BLaER1 treated with 17β-estradiol and CSF1 and Interleukin-3, amounts not matched to agents 10 nM and 100 nM (cell line): ENCODE measurements at regions not wholly inside any gene's neighbourhood (a gene's known extent, or its start where the extent isn't known, plus 50 kb on each side); places are given as distances from the start of the nearest gene placed in this dataset.

Experiments
- H3K27ac ChIP-seq, 11 experiments: shearing (Covaris generic); formaldehyde crosslinking; 2 replicates each; pipeline ENCODE4 v1.8.1; 2022
- H3K27me3 ChIP-seq, 11 experiments: shearing (Covaris generic); formaldehyde crosslinking; 2 replicates each; pipeline ENCODE4 v1.8.1; 2022
- H3K36me3 ChIP-seq, 11 experiments: shearing (Covaris generic); formaldehyde crosslinking; 2 replicates each; pipeline ENCODE4 v1.8.1; 2022
- H3K4me1 ChIP-seq, 10 experiments: shearing (Covaris generic); formaldehyde crosslinking; 2 replicates each; pipeline ENCODE4 v1.8.1; 2022
- H3K4me2 ChIP-seq, 11 experiments: shearing (Covaris generic); formaldehyde crosslinking; 2 replicates each; pipeline ENCODE4 v1.8.1; 2022
- H3K4me3 ChIP-seq, 10 experiments: shearing (Covaris generic); formaldehyde crosslinking; 2 replicates each; pipeline ENCODE4 v1.8.1; 2022
- H3K9ac ChIP-seq, 11 experiments: shearing (Covaris generic); formaldehyde crosslinking; 2 replicates each; pipeline ENCODE4 v1.8.1; 2022
- H3K9me3 ChIP-seq, 11 experiments: shearing (Covaris generic); formaldehyde crosslinking; replicated peaks in 1 of 11; 2 replicates each; pipeline ENCODE4 v1.8.1; 2022
- H4K20me1 ChIP-seq, 11 experiments: shearing (Covaris generic); formaldehyde crosslinking; 2 replicates each; pipeline ENCODE4 v1.8.1; 2022
- Cebpa-rat ChIP-seq, 11 experiments: shearing (Covaris generic); IDR thresholded peaks; 2 replicates each; pipeline ENCODE4 v1.8.1; 2022

GRCh38 chr20:52677216-52677615 lies 294.9 kb upstream of the TSHZ2 start:
- Histone ChIP-seq H3K36me3 (no peaks in the 10 kb centered on the region), H3K4me2 (no peak overlapping the region), H3K27me3 (peaks cover 0 to 16% (median 13%) of the 10 kb centered on the region in 11 experiments; a peak in 11 of 22 replicates), H3K27ac (no peak overlapping the region), H3K4me1 (peaks cover 7 to 17% (median 14%) of the 10 kb centered on the region in 10 experiments; a peak in 16 of 20 replicates), H3K9me3 (peaks cover 0 to 18% (median 0%) of the 10 kb centered on the region in 11 experiments; a peak in 8 of 22 replicates), H3K4me3 (no peak overlapping the region), H4K20me1 (no peaks in the 10 kb centered on the region), H3K9ac (no peak overlapping the region)
- no peak for TF ChIP-seq Cebpa-rat (IDR thresholded peaks at IDR 0.05)

DNA sequence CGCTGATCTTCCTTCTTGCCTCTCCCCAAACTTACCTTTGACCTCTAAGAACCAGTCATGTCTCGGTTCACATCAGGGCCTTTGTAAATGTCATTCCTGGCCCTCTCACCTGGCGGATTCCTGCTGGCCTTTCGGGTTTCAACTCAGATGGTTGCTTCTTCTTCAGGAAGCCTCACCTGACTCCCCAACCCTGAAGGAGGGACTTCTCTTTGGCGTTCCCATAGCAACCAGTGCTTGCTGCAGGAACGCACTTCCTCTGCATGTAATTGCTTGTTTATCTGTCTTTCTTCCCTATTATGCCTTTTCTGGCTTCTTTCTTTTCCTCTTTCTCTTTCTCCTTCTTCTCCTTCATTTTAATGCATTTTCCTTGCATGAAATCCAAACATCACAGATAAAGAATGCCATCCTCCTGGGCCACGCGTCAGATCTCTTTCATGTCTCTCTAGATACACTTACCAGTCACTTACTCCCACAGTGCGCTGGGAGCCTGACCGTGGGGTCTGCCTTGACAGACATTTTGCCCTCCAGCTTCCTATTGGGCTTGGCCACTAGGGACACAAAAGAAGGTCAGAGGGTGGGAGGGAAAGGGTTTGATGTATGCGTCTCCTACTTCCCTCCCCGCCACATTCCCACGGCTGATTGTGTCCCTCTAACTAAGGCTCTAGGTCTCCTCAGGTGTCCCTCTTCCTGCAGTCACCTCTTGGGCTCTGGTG lies 295.7 kb upstream of the TSHZ2 start:
- H3K9me3 ChIP-seq = peaks cover 0 to 18% (median 0%) of the 10 kb centered on the region in 11 experiments; a peak in 7 of 22 replicates
- no peaks in the 10 kb centered on the region for H4K20me1 ChIP-seq
- H3K36me3 ChIP-seq = no peaks in the 10 kb centered on the region
- H3K27ac ChIP-seq = peak overlapping the region in 5 of 11 experiments; percentile 10 to 32 (median 21); a peak in 5 of 22 replicates
- H3K4me2 ChIP-seq = peak overlapping the region in 7 of 11 experiments; percentile 3 to 33 (median 20); a peak in 8 of 22 replicates
- TF ChIP-seq Cebpa-rat (IDR thresholded peaks at IDR 0.05) = no peak
- H3K4me1 ChIP-seq = peaks cover 7 to 17% (median 13%) of the 10 kb centered on the region in 10 experiments; a peak in 16 of 20 replicates
- H3K9ac ChIP-seq = no peak overlapping the region
- H3K27me3 ChIP-seq = peaks cover 0 to 16% (median 13%) of the 10 kb centered on the region in 11 experiments; a peak in 11 of 22 replicates
- H3K4me3 ChIP-seq = no peak overlapping the region

DNA sequence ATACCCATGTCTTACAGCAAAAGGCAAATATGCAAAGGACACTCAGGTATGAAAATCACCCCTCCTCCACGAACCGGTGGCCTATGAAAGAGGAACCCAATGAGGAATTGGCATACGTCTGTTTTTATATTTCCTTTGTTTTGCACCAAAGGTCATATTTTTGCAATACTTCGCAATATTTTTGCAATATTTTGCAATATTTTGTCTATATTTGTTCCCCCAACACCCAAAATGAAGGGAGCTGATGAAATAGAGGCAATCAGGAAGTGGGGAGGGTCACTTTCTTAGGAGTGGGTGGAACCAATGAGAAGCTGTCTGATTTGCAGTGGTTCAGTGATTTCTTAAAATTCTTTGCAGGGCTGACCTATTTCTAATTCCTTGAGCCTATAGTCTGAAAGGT lies 296.8 kb upstream of the TSHZ2 start:
- peaks cover 0 to 18% (median 0%) of the 10 kb centered on the region in 11 experiments; a peak in 7 of 22 replicates for H3K9me3 ChIP-seq
- H3K4me3 ChIP-seq = no peak overlapping the region
- peak in 7 of 11 experiments; percentile 26 to 69 (median 48); a peak in 6 of 22 replicates for TF ChIP-seq Cebpa-rat (IDR thresholded peaks at IDR 0.05)
- no peak overlapping the region for H3K9ac ChIP-seq
- no peaks in the 10 kb centered on the region for H3K36me3 ChIP-seq
- peak overlapping the region in 8 of 11 experiments; percentile 9 to 34 (median 26); a peak in 12 of 22 replicates for H3K4me2 ChIP-seq
- no peaks in the 10 kb centered on the region for H4K20me1 ChIP-seq
- peaks cover 0 to 16% (median 13%) of the 10 kb centered on the region in 11 experiments; a peak in 11 of 22 replicates for H3K27me3 ChIP-seq
- H3K4me1 ChIP-seq = peaks cover 7 to 17% (median 13%) of the 10 kb centered on the region in 10 experiments; a peak in 16 of 20 replicates
- H3K27ac ChIP-seq = peak overlapping the region in 7 of 11 experiments; percentile 14 to 45 (median 34); a peak in 4 of 22 replicates

GRCh38 chr20:52668626-52669025 lies 303.5 kb upstream of the TSHZ2 start:
- no peaks in the 10 kb centered on the region for H3K27me3 ChIP-seq
- H4K20me1 ChIP-seq = no peaks in the 10 kb centered on the region
- H3K4me3 ChIP-seq = no peak overlapping the region
- no peak overlapping the region for H3K9ac ChIP-seq
- no peak for TF ChIP-seq Cebpa-rat (IDR thresholded peaks at IDR 0.05)
- no peaks in the 10 kb centered on the region for H3K9me3 ChIP-seq
- no peak overlapping the region for H3K27ac ChIP-seq
- no peaks in the 10 kb centered on the region for H3K4me1 ChIP-seq
- H3K36me3 ChIP-seq = no peaks in the 10 kb centered on the region
- H3K4me2 ChIP-seq = no peak overlapping the region

GRCh38 chr20:52667358-52667757 lies 304.8 kb upstream of the TSHZ2 start:
- Histone ChIP-seq H3K9me3 (no peaks in the 10 kb centered on the region), H3K36me3 (no peaks in the 10 kb centered on the region), H3K4me1 (no peaks in the 10 kb centered on the region), H3K27me3 (no peaks in the 10 kb centered on the region), H3K4me3 (no peak overlapping the region), H4K20me1 (no peaks in the 10 kb centered on the region), H3K4me2 (no peak overlapping the region), H3K9ac (no peak overlapping the region), H3K27ac (no peak overlapping the region)
- no peak for TF ChIP-seq Cebpa-rat (IDR thresholded peaks at IDR 0.05)

GRCh38 chr20:52665441-52665840 lies 306.7 kb upstream of the TSHZ2 start:
- Histone ChIP-seq H3K4me3 (no peak overlapping the region), H3K9ac (no peak overlapping the region)
- TF ChIP-seq Cebpa-rat (IDR thresholded peaks at IDR 0.05) = no peak

DNA sequence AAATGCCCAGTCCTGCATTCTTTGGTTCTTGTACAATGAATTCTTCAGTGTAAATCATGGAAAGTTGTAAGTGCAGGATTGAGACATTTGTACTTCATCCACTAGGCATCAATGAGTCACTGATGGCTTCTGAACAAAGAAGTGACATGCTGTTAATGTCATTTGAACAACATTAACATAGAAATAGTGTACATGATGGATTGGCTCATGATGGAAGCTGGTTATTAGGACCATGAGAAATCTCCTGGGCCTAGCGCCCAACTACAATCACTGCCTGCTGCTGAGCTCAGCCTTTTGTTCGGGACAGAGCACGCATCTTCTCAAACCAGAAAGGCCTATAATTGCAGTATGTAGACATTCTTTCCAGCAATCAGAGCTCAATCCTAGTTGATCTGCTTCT lies 316.8 kb upstream of the TSHZ2 start:
- Histone ChIP-seq H3K4me2 (no peak overlapping the region), H3K36me3 (no peaks in the 10 kb centered on the region), H3K27me3 (no peaks in the 10 kb centered on the region), H3K4me1 (peaks cover 0 to 25% (median 5%) of the 10 kb centered on the region in 10 experiments; a peak in 9 of 20 replicates), H3K9ac (no peak overlapping the region), H3K9me3 (no peaks in the 10 kb centered on the region), H4K20me1 (no peaks in the 10 kb centered on the region), H3K27ac (no peak overlapping the region), H3K4me3 (no peak overlapping the region)
- TF ChIP-seq Cebpa-rat (IDR thresholded peaks at IDR 0.05) = no peak

More at GRCh38 chr20:52665441-52665840, 306.7 kb upstream of the TSHZ2 start:
- Histone ChIP-seq H3K27me3 (no peaks in the 10 kb centered on the region), H3K9me3 (no peaks in the 10 kb centered on the region), H3K4me2 (no peak overlapping the region), H3K27ac (no peak overlapping the region), H3K4me1 (no peaks in the 10 kb centered on the region), H4K20me1 (no peaks in the 10 kb centered on the region), H3K36me3 (no peaks in the 10 kb centered on the region)

- Histone ChIP-seq H3K4me3 (no peak overlapping the region), H3K36me3 (no peaks in the 10 kb centered on the region), H3K4me1 (peaks cover 0 to 25% (median 5%) of the 10 kb centered on the region in 10 experiments; a peak in 9 of 20 replicates), H3K9ac (no peak overlapping the region), H3K4me2 (no peak overlapping the region), H3K27ac (no peak overlapping the region), H3K27me3 (no peaks in the 10 kb centered on the region), H3K9me3 (no peaks in the 10 kb centered on the region), H4K20me1 (no peaks in the 10 kb centered on the region)
- TF ChIP-seq Cebpa-rat (IDR thresholded peaks at IDR 0.05) = no peak
Measured at GRCh38 chr20:52654567-52654966, 317.6 kb upstream of the TSHZ2 start.

GRCh38 chr20:52652271-52652670 lies 319.9 kb upstream of the TSHZ2 start:
- no peaks in the 10 kb centered on the region for H3K9me3 ChIP-seq
- no peaks in the 10 kb centered on the region for H3K27me3 ChIP-seq
- H3K4me2 ChIP-seq = peak overlapping the region in 4 of 11 experiments; percentile 8 to 48 (median 32); a peak in 4 of 22 replicates
- no peak overlapping the region for H3K4me3 ChIP-seq
- no peak overlapping the region for H3K9ac ChIP-seq
- peaks cover 0 to 19% (median 4%) of the 10 kb centered on the region in 10 experiments; a peak in 9 of 20 replicates for H3K4me1 ChIP-seq
- no peak overlapping the region for H3K27ac ChIP-seq
- TF ChIP-seq Cebpa-rat (IDR thresholded peaks at IDR 0.05) = no peak
- H4K20me1 ChIP-seq = no peaks in the 10 kb centered on the region
- H3K36me3 ChIP-seq = no peaks in the 10 kb centered on the region
